ENCODE measurements at regions not wholly inside any gene's neighbourhood (a gene's known extent, or its start where the extent isn't known, plus 50 kb on each side); places are given as distances from the start of the nearest gene placed in this dataset.

- DNase-seq (ENCODE audit: low read depth) = no peak
Measured at GRCh38 chr6:21648475-21649050, 55.0 kb downstream of the SOX4 start.

GRCh38 chr6:21653323-21653722 is 59.8 kb downstream of the SOX4 start:
- DNase-seq (ENCODE audit: low read depth) = no peak

GRCh38 chr6:21653905-21654304 is 60.4 kb downstream of the SOX4 start:
- DNase-seq (ENCODE audit: low read depth) = no peak

GRCh38 chr6:21654361-21654760 is 60.8 kb downstream of the SOX4 start:
- DNase-seq (ENCODE audit: low read depth) = no peak

GRCh38 chr6:21663966-21664313 is 70.4 kb downstream of the SOX4 start:
- no peak for DNase-seq (ENCODE audit: low read depth)

GRCh38 chr6:21664314-21665109 is 71.0 kb downstream of the SOX4 start:
- DNase-seq (ENCODE audit: low read depth) = no peak

- DNase-seq (ENCODE audit: low read depth) = no peak
Measured at GRCh38 chr6:21665110-21665391, 71.5 kb downstream of the SOX4 start.

- DNase-seq (ENCODE audit: low read depth) = no peak
Measured at GRCh38 chr6:21665392-21666200, 72.0 kb downstream of the SOX4 start.

GRCh38 chr6:21666201-21666691 is 72.7 kb downstream of the SOX4 start:
- no peak for DNase-seq (ENCODE audit: low read depth)

GRCh38 chr6:21666853-21667681 is 73.5 kb downstream of the SOX4 start:
- no peak for DNase-seq (ENCODE audit: low read depth)

GRCh38 chr6:21668795-21669194 is 75.2 kb downstream of the SOX4 start:
- DNase-seq (ENCODE audit: low read depth) = no peak

- DNase-seq (ENCODE audit: low read depth) = no peak
Measured at GRCh38 chr6:21676769-21677168, 83.2 kb downstream of the SOX4 start.

GRCh38 chr6:21678990-21679389 is 85.4 kb downstream of the SOX4 start:
- DNase-seq (ENCODE audit: low read depth) = peak; percentile 66

GRCh38 chr6:21679761-21680265 is 86.3 kb downstream of the SOX4 start:
- DNase-seq (ENCODE audit: low read depth) = peak; percentile 45

- no peak for DNase-seq (ENCODE audit: low read depth)
Measured at GRCh38 chr6:21680611-21681010, 87.1 kb downstream of the SOX4 start.

- no peak for DNase-seq (ENCODE audit: low read depth)
Measured at GRCh38 chr6:21690489-21690888, 96.9 kb downstream of the SOX4 start.

- DNase-seq (ENCODE audit: low read depth) = no peak
Measured at GRCh38 chr6:21691685-21692346, 98.3 kb downstream of the SOX4 start.

- DNase-seq (ENCODE audit: low read depth) = no peak
Measured at GRCh38 chr6:21692721-21693120, 99.2 kb downstream of the SOX4 start.

GRCh38 chr6:21694168-21694567 is 100.6 kb downstream of the SOX4 start:
- no peak for DNase-seq (ENCODE audit: low read depth)

GRCh38 chr6:21707524-21708319 is 114.2 kb downstream of the SOX4 start:
- no peak for DNase-seq (ENCODE audit: low read depth)

All from HT1080 (cell line).